Right lobe of liver (tissue), 6 donors: ENCODE measurements at regions not wholly inside any gene's neighbourhood (a gene's known extent, or its start where the extent isn't known, plus 50 kb on each side); places are given as distances from the start of the nearest gene placed in this dataset.
A peak's percentile ranks its signal among the peaks of the same experiment; 100 is the strongest.

ENCODE experiments used
- ATAC-seq, 4 donors: fragments of 200-7000 bp; cut with Tn5 transposase; one replicate each; pipeline ENCODE4 v1.9.1; 2020; ENCODE audit warnings: mild to moderate bottlenecking in 4 of 4, moderate library complexity in 4 of 4
- DNase-seq, 3 donors: peaks; one replicate each; pipeline ENCODE4 v3.0.0-alpha.2; 2020
- H3K27ac ChIP-seq, 3 donors: fragments of 200-600 bp; one replicate each; pipeline ENCODE4 v1.8.0; 2022
- H3K27me3 ChIP-seq, 2 donors: fragments of 200-600 bp; one replicate each; pipeline ENCODE4 v1.8.0; 2022
- H3K36me3 ChIP-seq, 4 donors: fragments of 200-600 bp; sonication (generic) in 1 of 4; one replicate each; pipeline versions ENCODE4 v1.5.1 to v1.8.0; 2017 to 2022; ENCODE audit warnings: control low read depth in 1 of 4
- H3K4me1 ChIP-seq, 4 donors: fragments of 200-600 bp; sonication (generic) in 1 of 4; one replicate each; pipeline versions ENCODE4 v1.5.1 to v1.8.0; 2017 to 2022; ENCODE audit warnings: control low read depth in 1 of 4
- H3K4me3 ChIP-seq, 3 donors: fragments of 200-600 bp; one replicate each; pipeline ENCODE4 v1.8.0; 2022
- H3K9me3 ChIP-seq, 4 donors: fragments of 200-600 bp; sonication (generic) in 1 of 4; one replicate each; pipeline versions ENCODE4 v1.5.1 to v1.8.0; 2017 to 2022; ENCODE audit warnings: control low read depth in 1 of 4
- POLR2A ChIP-seq: fragments of 450-650 bp; IDR thresholded peaks from one replicate; pipeline ENCODE4 v1.6.1; 2017; ENCODE audit warnings: antibody characterized with exemption, mild to moderate bottlenecking
- WGBS: methylation state at CpG from one replicate; pipeline ENCODE4 v1.1.6; 2018; ENCODE audit warnings: low coverage, low lambda C conversion rate; ENCODE audit not compliant: insufficient coverage; ENCODE audit errors: missing lambda C conversion rate; 5-methylcytosine and 5-hydroxymethylcytosine counted together
- intact Hi-C, 2 donors: fragments of 100-400 bp; cut with DNase I; formaldehyde crosslinking; loops; one replicate each; pipeline versions ENCODE4 v1.11.2 to v1.14.1; 2022
- TF ChIP-seq, protein P1 (sequence below), 4 donors: fragments of 200-600 bp in 3 of 4; fragments of 450-650 bp in 1 of 4; IDR thresholded peaks; one replicate each; pipeline versions ENCODE4 v1.5.1 to v1.8.0; 2016 to 2022; ENCODE audit warnings: antibody characterized with exemption in 4 of 4, mild to moderate bottlenecking in 2 of 4
- donor health status: DM: no; HTN: yes; CAD: no.
- donor health status: DM: no; HTN: no; CAD: no.
- donor health status: DM: no; HTN: no; CAD: no.
- donor health status: DM: no; HTN: yes; CAD: no.
- donor health status: DM: no; HTN: yes; CAD: no.

DNA sequence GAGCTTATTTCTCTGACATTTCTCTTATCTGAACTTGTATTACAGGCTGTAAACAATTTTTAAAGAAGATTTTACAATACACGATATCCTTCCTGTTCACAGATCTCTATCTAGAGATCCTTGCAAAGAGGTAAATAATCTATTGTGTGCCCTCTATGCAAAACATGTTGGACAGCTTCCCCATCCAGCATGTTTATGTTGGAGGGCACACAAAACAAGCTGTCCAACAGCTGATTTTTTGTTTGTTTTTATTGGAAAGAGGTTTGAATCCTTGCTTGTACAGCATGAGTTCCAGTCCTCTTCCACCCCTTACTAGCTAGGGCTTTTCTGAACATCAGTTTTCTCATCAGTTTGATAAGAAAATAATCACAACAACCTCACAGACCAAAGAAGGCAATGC, 62.3 kb upstream of the SYNDIG1 start:
- TF ChIP-seq, protein P1, sequence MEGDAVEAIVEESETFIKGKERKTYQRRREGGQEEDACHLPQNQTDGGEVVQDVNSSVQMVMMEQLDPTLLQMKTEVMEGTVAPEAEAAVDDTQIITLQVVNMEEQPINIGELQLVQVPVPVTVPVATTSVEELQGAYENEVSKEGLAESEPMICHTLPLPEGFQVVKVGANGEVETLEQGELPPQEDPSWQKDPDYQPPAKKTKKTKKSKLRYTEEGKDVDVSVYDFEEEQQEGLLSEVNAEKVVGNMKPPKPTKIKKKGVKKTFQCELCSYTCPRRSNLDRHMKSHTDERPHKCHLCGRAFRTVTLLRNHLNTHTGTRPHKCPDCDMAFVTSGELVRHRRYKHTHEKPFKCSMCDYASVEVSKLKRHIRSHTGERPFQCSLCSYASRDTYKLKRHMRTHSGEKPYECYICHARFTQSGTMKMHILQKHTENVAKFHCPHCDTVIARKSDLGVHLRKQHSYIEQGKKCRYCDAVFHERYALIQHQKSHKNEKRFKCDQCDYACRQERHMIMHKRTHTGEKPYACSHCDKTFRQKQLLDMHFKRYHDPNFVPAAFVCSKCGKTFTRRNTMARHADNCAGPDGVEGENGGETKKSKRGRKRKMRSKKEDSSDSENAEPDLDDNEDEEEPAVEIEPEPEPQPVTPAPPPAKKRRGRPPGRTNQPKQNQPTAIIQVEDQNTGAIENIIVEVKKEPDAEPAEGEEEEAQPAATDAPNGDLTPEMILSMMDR (IDR thresholded peaks at IDR 0.05), result no peak
- no peak for TF ChIP-seq POLR2A
- H3K27me3 ChIP-seq, result no peaks in the 10 kb centered on the region
- intact Hi-C loops, result no loop called here
- no peaks in the 10 kb centered on the region for H3K9me3 ChIP-seq
- H3K36me3 ChIP-seq, result no peaks in the 10 kb centered on the region
- no peaks in the 10 kb centered on the region for H3K4me1 ChIP-seq
- H3K27ac ChIP-seq, result no peak overlapping the region
- no peak for DNase-seq
- H3K4me3 ChIP-seq, result no peak overlapping the region
- no peak for ATAC-seq
- 35% methylated on average over 1 of the region's 1 CpG for WGBS

DNA sequence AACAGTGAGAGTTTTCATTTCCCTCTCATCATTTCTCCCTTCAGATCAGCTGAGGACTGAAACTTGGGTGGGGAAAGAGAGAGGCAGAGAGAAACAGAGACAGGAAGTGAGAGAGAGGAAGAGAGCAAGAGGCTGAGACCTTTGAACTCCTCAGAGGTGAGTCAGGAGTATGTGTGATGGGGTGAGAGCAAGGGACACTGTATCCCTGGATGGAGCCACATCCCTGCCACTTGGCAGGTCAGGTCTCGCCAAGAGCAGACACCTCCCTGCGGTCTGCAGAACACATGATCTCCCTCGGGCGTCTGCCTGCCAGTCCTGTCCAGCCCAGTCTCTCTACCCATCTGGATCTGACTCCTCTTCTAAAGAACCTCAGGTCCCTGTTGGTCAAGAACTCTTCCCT, 62.7 kb upstream of the SYNDIG1 start:
- DNase-seq, result no peak
- ATAC-seq, result peak in 1 of 4 donors; percentile 24
- H3K27ac ChIP-seq, result no peak overlapping the region
- H3K9me3 ChIP-seq, result no peaks in the 10 kb centered on the region
- no peak overlapping the region for H3K4me3 ChIP-seq
- TF ChIP-seq, protein P1 (IDR thresholded peaks at IDR 0.05), result no peak
- no peak for TF ChIP-seq POLR2A
- no peaks in the 10 kb centered on the region for H3K27me3 ChIP-seq
- 64% methylated on average over 3 of the region's 4 CpGs for WGBS
- no peaks in the 10 kb centered on the region for H3K36me3 ChIP-seq
- H3K4me1 ChIP-seq, result no peaks in the 10 kb centered on the region
- intact Hi-C loops, result no loop called here

DNA sequence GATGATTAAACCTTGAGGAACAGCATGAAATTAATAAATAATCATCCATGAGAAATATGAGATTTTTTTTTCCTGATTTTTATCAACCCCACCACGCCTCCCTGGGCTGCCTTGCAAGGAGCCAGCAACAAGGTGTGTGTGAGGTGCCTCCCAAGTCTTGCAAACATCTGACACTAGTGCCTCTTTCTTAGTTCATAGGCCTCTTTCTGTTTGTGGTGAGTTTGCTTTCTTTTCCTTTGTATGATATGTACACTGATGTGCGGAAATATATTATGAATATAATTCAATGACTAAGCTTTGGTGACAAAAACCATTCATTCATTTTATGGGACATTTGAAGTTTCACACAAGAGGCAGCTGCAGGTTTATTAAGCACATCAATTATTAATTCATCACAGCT, 63.2 kb upstream of the SYNDIG1 start:
- DNase-seq (no peak), ATAC-seq (no peak)
- intact Hi-C loops, result no loop called here
- Histone ChIP-seq H3K4me3 (no peak overlapping the region), H3K27ac (no peak overlapping the region), H3K4me1 (no peaks in the 10 kb centered on the region), H3K9me3 (no peaks in the 10 kb centered on the region), H3K27me3 (no peaks in the 10 kb centered on the region), H3K36me3 (no peaks in the 10 kb centered on the region)
- WGBS, result 52% methylated on average over 2 of the region's 2 CpGs
- TF ChIP-seq POLR2A, result no peak
- TF ChIP-seq, protein P1 (IDR thresholded peaks at IDR 0.05), result no peak

DNA sequence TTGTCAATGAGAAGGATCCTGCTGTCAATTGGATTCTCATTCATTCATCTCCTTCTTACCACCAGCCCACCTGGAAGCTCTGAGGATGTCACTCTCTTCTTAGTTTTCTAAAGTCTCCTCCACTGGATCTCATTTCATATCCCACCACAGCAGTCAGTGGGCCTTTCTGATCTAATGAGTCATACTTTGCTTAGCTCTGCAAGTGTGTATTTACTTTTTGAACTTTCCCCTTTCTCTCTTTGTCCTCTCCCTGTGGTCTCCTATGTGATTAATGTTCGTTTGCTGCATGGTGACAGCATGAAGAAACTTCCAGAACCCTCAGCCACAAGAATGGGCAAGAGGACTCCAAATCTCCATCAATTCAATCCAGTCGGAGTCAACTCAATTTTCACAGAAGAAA, 63.6 kb upstream of the SYNDIG1 start:
- H3K4me1 ChIP-seq, result no peaks in the 10 kb centered on the region
- TF ChIP-seq, protein P1 (IDR thresholded peaks at IDR 0.05), result no peak
- no peak for TF ChIP-seq POLR2A
- H3K27me3 ChIP-seq, result no peaks in the 10 kb centered on the region
- H3K9me3 ChIP-seq, result no peaks in the 10 kb centered on the region
- DNase-seq (no peak), ATAC-seq (no peak)
- H3K36me3 ChIP-seq, result no peaks in the 10 kb centered on the region
- H3K4me3 ChIP-seq, result no peak overlapping the region
- intact Hi-C loops, result no loop called here
- 26% methylated on average over 2 of the region's 2 CpGs for WGBS
- no peak overlapping the region for H3K27ac ChIP-seq

DNA sequence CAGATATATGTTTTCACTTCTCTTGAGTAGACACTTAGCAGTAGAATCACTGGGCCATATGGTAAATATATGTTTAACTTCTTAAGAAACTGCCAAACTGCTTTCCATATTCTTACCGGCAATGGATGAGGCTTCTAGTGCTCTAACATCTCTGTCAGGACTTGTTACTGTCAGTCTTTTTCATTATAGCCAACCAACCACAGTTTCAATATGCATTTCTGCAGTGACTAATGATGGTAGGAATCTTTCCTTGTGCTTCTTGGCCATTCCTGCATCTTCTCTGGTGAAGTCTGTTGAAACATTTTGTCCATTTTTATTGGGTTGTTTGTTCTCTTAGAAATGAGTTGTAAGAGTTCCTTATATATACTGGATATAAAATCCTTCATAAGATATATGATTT, 66.0 kb upstream of the SYNDIG1 start:
- Histone ChIP-seq H3K36me3 (no peaks in the 10 kb centered on the region), H3K4me1 (no peaks in the 10 kb centered on the region), H3K27me3 (no peaks in the 10 kb centered on the region), H3K9me3 (no peaks in the 10 kb centered on the region), H3K4me3 (no peak overlapping the region), H3K27ac (no peak overlapping the region)
- 86% methylated on average over 1 of the region's 1 CpG for WGBS
- ATAC-seq, result no peak
- intact Hi-C loops, result no loop called here
- no peak for DNase-seq
- no peak for TF ChIP-seq POLR2A
- TF ChIP-seq, protein P1 (IDR thresholded peaks at IDR 0.05), result no peak
